HEK293T (cell line): ENCODE measurements at regions not wholly inside any gene's neighbourhood (a gene's known extent, or its start where the extent isn't known, plus 50 kb on each side); places are given as distances from the start of the nearest gene placed in this dataset.
"Not testable (repeated sequence)": the region's sequence is repeated elsewhere in the genome, so short reads cannot be mapped to it uniquely, and the experiment has no call there.

Experiments used
- FOXM1 ChIP-seq: fragments of 450-650 bp; IDR thresholded peaks from 2 replicates; pipeline ENCODE4 v1.6.1; 2017; ENCODE audit warnings: mild to moderate bottlenecking, borderline replicate concordance
- LEF1 ChIP-seq: fragments of 450-650 bp; IDR thresholded peaks from 2 replicates; pipeline ENCODE4 v1.6.1; 2017; ENCODE audit warnings: mild to moderate bottlenecking, borderline replicate concordance

- not testable (repeated sequence) for TF ChIP-seq LEF1, FOXM1
Observed at GRCh38 chr5:179456075-179456474, 94.3 kb upstream of the RUFY1 start.
